MM.1S (cell line): ENCODE measurements at regions not wholly inside any gene's neighbourhood (a gene's known extent, or its start where the extent isn't known, plus 50 kb on each side); places are given as distances from the start of the nearest gene placed in this dataset.

Source experiments
- CTCF ChIP-seq: fragments of 300-600 bp; sonication (generic); IDR thresholded peaks from 2 replicates; pipeline ENCODE4 v1.5.1; 2016; ENCODE audit warnings: antibody characterized with exemption, low read length, mixed read lengths
- EZH2 ChIP-seq: fragments of 300-600 bp; sonication (generic); optimal IDR thresholded peaks from 2 replicates; pipeline ENCODE3; 2017; ENCODE audit warnings: low read depth, mild to moderate bottlenecking, antibody characterized with exemption, low read length, mixed read lengths

GRCh38 chr13:21796066-21796465 lies 125.2 kb downstream of the FGF9 start:
- no peak for TF ChIP-seq CTCF
- TF ChIP-seq EZH2 = no peak
